GM12878 (cell line): ENCODE measurements at regions not wholly inside any gene's neighbourhood (a gene's known extent, or its start where the extent isn't known, plus 50 kb on each side); places are given as distances from the start of the nearest gene placed in this dataset.

Experiments
- BHLHE40 ChIP-seq, 2 experiments: fragments of 450-650 bp in 1 of 2; IDR thresholded peaks; 2 replicates each; pipeline ENCODE4 v1.6.1; 2011 to 2017; ENCODE audit warnings: low read depth in 2 of 2, borderline replicate concordance in 1 of 2, improper control_type of control experiment in 1 of 2, low read length in 1 of 2, mild to moderate bottlenecking in 1 of 2
- BRCA1 ChIP-seq: IDR thresholded peaks from 2 replicates; pipeline ENCODE4 v1.6.1; 2011; ENCODE audit warnings: low read depth, low read length, improper control_type of control experiment
- CBX5 ChIP-seq: sonication (generic); IDR thresholded peaks from 2 replicates; pipeline ENCODE4 v1.6.1; 2016; ENCODE audit warnings: low read depth, moderate library complexity, mild to moderate bottlenecking, inconsistent platforms
- EP300 ChIP-seq, 2 experiments: fragments of 150-350 bp in 1 of 2; IDR thresholded peaks; 2 replicates each; pipeline ENCODE4 v1.6.1; 2011 to 2012; ENCODE audit warnings: low read depth in 2 of 2, low read length in 2 of 2, borderline replicate concordance in 1 of 2, improper control_type of control experiment in 1 of 2, inconsistent platforms in 1 of 2; ENCODE audit not compliant: control insufficient read depth in 1 of 2
- POLR2AphosphoS5 ChIP-seq: IDR thresholded peaks from 2 replicates; pipeline ENCODE4 v1.6.1; 2011; ENCODE audit warnings: mild to moderate bottlenecking, low read length, inconsistent platforms
- RBBP5 ChIP-seq: fragments of 200-600 bp; sonication (generic); conservative IDR thresholded peaks from 2 replicates; pipeline ENCODE4 v1.6.1; 2016
- SIN3A ChIP-seq: IDR thresholded peaks from 2 replicates; pipeline ENCODE4 v1.6.1; 2012; ENCODE audit warnings: low read depth, low read length, improper control_type of control experiment
- TAF1 ChIP-seq: IDR thresholded peaks from 2 replicates; pipeline ENCODE4 v1.6.1; 2011; ENCODE audit warnings: mild to moderate bottlenecking, low read depth, low read length, borderline replicate concordance
- TBL1XR1 ChIP-seq: IDR thresholded peaks from 2 replicates; pipeline ENCODE4 v1.6.1; 2012; ENCODE audit warnings: low read depth, low read length, improper control_type of control experiment
- TF ChIP-seq, protein P1 (sequence below), 3 experiments: IDR thresholded peaks in 2 of 3; conservative IDR thresholded peaks in 1 of 3; 2 replicates each; pipeline ENCODE4 v1.5.1; 2011; ENCODE audit warnings: low read depth in 3 of 3, low read length in 3 of 3, mild to moderate bottlenecking in 3 of 3, control low read depth in 2 of 3, moderate library complexity in 2 of 3, inconsistent platforms in 1 of 3, mixed read lengths in 1 of 3; ENCODE audit not compliant: control insufficient read depth in 2 of 3, insufficient read depth in 1 of 3; ENCODE audit errors: extremely low read depth in 1 of 3
- TF ChIP-seq, protein P2 (sequence below): fragments of 450-650 bp; IDR thresholded peaks from 2 replicates; pipeline ENCODE4 v1.6.1; 2017; ENCODE audit warnings: mild to moderate bottlenecking, moderate library complexity
- TF ChIP-seq, protein P3 (sequence below): IDR thresholded peaks from 2 replicates; pipeline ENCODE4 v1.6.1; 2011; ENCODE audit warnings: low read depth, low read length, improper control_type of control experiment, borderline replicate concordance

DNA sequence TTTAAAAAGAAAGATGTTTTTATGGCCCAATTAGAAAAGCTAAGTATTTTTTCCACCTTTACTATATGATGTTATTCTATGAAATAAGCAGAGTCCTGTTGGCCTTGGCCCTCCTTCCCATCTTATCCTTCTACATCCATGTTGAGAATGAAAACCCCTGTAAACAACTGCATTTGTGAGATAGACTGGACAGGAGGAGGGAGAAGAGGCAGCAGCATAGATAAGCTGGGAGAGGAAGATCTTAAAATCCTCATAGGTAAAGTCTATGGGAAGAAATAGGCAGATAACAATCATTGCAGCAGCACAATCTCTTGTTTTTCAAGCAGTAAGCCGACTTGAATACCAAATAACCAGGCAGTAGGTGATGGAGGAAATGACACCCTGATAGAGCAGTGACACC lies 207.6 kb upstream of the PARD3B start:
- TF ChIP-seq, protein P1, sequence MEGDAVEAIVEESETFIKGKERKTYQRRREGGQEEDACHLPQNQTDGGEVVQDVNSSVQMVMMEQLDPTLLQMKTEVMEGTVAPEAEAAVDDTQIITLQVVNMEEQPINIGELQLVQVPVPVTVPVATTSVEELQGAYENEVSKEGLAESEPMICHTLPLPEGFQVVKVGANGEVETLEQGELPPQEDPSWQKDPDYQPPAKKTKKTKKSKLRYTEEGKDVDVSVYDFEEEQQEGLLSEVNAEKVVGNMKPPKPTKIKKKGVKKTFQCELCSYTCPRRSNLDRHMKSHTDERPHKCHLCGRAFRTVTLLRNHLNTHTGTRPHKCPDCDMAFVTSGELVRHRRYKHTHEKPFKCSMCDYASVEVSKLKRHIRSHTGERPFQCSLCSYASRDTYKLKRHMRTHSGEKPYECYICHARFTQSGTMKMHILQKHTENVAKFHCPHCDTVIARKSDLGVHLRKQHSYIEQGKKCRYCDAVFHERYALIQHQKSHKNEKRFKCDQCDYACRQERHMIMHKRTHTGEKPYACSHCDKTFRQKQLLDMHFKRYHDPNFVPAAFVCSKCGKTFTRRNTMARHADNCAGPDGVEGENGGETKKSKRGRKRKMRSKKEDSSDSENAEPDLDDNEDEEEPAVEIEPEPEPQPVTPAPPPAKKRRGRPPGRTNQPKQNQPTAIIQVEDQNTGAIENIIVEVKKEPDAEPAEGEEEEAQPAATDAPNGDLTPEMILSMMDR (IDR thresholded peaks at IDR 0.05 in 2 of 3, conservative IDR thresholded peaks at IDR 0.05 in 1 of 3; ENCODE audit: control insufficient read depth in 2 of 3, extremely low read depth in 1 of 3, insufficient read depth in 1 of 3, low read depth in 3 of 3, low read length in 3 of 3) = no peak
- TF ChIP-seq POLR2AphosphoS5 (no peak), CBX5 (no peak), RBBP5 (no peak), TBL1XR1 (no peak), SIN3A (no peak), TAF1 (no peak), EP300 (IDR thresholded peaks at IDR 0.05; ENCODE audit: borderline replicate concordance in 1 of 2, control insufficient read depth in 1 of 2, low read depth in 2 of 2, low read length in 2 of 2) (no peak), BRCA1 (no peak), BHLHE40 (IDR thresholded peaks at IDR 0.05; ENCODE audit: borderline replicate concordance in 1 of 2, low read depth in 2 of 2, low read length in 1 of 2) (no peak)
- TF ChIP-seq, protein P2, sequence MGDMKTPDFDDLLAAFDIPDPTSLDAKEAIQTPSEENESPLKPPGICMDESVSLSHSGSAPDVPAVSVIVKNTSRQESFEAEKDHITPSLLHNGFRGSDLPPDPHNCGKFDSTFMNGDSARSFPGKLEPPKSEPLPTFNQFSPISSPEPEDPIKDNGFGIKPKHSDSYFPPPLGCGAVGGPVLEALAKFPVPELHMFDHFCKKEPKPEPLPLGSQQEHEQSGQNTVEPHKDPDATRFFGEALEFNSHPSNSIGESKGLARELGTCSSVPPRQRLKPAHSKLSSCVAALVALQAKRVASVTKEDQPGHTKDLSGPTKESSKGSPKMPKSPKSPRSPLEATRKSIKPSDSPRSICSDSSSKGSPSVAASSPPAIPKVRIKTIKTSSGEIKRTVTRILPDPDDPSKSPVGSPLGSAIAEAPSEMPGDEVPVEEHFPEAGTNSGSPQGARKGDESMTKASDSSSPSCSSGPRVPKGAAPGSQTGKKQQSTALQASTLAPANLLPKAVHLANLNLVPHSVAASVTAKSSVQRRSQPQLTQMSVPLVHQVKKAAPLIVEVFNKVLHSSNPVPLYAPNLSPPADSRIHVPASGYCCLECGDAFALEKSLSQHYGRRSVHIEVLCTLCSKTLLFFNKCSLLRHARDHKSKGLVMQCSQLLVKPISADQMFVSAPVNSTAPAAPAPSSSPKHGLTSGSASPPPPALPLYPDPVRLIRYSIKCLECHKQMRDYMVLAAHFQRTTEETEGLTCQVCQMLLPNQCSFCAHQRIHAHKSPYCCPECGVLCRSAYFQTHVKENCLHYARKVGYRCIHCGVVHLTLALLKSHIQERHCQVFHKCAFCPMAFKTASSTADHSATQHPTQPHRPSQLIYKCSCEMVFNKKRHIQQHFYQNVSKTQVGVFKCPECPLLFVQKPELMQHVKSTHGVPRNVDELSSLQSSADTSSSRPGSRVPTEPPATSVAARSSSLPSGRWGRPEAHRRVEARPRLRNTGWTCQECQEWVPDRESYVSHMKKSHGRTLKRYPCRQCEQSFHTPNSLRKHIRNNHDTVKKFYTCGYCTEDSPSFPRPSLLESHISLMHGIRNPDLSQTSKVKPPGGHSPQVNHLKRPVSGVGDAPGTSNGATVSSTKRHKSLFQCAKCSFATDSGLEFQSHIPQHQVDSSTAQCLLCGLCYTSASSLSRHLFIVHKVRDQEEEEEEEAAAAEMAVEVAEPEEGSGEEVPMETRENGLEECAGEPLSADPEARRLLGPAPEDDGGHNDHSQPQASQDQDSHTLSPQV = no peak
- TF ChIP-seq, protein P3, sequence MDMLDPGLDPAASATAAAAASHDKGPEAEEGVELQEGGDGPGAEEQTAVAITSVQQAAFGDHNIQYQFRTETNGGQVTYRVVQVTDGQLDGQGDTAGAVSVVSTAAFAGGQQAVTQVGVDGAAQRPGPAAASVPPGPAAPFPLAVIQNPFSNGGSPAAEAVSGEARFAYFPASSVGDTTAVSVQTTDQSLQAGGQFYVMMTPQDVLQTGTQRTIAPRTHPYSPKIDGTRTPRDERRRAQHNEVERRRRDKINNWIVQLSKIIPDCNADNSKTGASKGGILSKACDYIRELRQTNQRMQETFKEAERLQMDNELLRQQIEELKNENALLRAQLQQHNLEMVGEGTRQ = no peak
